NCI-H226 (cell line): ENCODE measurements at regions not wholly inside any gene's neighbourhood (a gene's known extent, or its start where the extent isn't known, plus 50 kb on each side); places are given as distances from the start of the nearest gene placed in this dataset.
"Not testable (repeated sequence)": the region's sequence is repeated elsewhere in the genome, so short reads cannot be mapped to it uniquely, and the experiment has no call there.

ENCODE experiments used
- DNase-seq: peaks from one replicate; pipeline ENCODE4 v3.0.0-alpha.2; 2015

DNA sequence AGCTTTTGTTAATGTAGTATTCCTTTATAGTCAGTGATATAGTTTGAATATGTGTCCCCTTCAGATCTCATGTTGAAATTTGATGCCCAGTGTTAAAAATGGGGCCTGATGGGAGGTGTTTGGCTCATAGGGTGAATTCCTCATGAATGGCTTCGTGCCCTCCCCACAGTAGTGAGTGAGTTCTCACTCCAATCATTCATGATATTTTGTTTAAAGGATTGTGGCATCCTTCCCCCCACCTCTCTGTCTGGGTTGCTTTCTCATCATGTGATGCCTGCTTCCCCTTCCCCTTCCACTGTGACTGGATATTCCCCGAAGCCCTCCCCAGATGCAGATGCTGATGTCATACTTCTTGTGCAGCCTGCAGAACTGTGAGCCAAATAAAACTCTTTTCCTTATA lies 649.8 kb upstream of the NR2F2 start:
- DNase-seq: peak; percentile 37

GRCh38 chr15:95681836-95682544 lies 648.5 kb upstream of the NR2F2 start:
- no peak for DNase-seq

GRCh38 chr15:95684126-95684525 lies 646.4 kb upstream of the NR2F2 start:
- DNase-seq: no peak

DNA sequence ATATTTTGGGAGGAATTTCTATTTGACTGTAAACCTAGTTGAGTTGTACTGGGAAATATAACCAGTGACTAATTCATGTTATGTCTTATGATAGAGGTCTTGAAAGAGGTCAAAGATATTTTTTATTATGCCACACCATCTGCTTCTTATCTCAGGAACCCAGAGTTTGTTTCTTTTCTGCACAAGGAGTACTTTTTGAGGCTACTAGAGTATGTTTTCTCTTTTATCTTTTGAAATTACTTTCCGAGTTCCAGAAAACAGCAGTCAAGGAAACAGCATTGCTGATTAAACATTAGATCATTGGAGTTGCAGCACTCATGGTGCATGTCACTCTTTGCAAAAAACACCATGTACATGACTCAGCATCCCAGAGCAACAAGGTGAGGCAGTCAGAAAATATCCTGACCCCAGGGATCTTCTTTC lies 645.8 kb upstream of the NR2F2 start:
- peak; percentile 97 for DNase-seq

- peak; percentile 10 for DNase-seq
Measured at GRCh38 chr15:95687061-95687460, 643.4 kb upstream of the NR2F2 start.

DNA sequence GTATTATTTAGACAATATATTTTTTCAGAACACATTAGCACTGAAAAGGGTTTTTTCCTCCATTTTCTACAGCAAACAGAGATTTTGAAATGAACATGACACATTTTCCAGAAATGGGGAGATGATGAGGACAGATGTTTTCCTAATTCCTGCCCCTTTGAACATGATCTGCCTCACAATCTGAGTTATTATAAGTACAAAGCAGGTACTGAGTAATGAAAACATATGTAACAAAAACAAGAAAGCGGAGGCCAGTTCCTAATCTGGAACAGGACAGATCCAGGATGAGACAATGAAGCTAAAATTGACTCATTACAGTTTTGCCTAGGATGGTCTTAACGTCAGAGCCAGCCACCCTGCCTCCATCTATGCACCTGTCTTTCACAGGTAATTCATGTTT lies 642.8 kb upstream of the NR2F2 start:
- no peak for DNase-seq

DNA sequence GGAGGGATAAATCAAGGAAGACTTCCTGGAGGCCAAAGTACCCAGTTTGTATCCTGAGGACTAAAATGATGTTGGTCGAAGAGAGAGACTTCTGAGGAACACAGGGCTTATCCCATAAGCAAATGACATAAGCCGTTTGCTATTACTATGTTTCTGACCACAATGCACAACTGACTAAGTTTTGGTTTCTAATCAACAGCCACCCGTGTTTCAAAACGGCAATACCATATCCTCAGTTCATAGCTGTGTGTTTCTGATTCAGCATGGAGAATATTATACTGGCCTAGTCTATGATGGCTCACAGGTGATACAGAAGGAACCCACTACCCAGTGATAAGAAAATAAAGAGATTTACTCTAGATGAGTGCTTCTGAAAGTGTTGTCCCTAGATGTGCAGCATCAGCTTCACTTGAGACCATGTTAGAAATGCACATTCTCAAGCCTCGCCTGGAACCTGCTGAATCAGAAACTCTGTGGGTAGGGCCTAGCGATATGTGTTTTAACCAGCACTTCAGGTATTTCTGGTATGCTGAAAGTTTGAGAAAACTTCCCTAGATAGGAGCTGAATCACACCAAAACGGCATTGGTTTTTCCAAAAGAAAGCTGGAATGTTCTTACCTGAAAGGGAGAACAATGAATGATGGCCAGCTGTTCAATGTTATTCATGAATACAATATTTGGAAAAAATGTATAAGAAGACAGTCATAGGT lies 639.7 kb upstream of the NR2F2 start:
- DNase-seq: peak; percentile 90

DNA sequence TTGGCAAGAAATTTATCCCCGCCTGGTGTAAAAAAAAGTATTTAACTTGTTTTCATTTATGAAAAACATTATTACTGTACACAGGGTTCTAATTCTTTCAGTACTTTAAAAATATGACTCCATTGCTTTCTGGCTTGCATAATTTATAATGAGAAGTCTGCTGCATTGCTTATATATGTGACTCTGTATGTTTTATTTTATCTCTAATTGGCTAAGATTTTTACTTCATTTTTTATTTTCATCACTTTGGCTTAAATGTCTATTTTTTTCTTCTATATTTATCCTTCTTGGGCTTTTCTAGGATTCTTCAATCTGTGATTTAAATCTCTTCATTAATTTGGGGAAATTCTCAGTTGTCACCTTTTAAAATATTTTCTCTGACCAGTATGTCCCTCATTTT lies 636.6 kb upstream of the NR2F2 start:
- DNase-seq: no peak

DNA sequence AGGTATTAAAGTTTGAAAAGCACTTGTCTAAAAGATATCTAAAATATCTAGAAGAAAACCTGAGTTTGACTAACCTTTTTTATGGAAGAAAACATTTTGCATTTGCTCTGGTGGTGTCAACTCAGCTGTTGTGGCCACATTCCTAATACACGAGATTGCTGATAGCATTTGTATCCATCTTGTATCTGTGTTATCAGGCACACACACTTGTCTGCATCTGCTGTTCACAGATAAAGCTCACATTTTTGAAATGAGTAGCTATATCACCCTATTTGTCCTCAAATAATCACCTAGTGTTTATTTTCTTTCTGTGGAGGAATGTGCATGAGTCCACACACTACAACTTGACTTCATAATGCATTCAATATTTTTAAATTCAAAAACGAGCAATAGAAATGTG lies 632.3 kb upstream of the NR2F2 start:
- DNase-seq: no peak

- DNase-seq: no peak
Measured at GRCh38 chr15:95698951-95699350, 631.5 kb upstream of the NR2F2 start.

GRCh38 chr15:95699578-95699977 lies 630.9 kb upstream of the NR2F2 start:
- DNase-seq: no peak

- not testable (repeated sequence) for DNase-seq
Measured at GRCh38 chr15:95700692-95701091, 629.8 kb upstream of the NR2F2 start.

DNA sequence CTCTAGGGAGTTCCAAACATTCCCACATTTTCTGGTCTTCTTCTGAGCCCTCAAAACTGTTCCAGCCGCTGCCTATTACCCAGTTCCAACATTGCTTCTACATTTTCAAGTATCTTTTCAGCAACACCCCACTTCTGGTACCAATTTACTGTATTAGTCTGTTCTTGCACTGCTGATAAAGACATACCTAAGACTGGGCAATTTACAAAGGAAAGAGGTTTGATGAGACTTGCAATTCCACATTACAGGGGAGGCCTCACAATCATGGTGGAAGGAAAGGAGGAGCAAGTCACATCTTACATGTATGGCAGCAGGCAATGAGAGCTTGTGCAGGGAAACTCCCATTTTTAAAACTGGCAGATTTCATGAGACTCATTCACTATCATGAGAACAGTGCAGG lies 629.1 kb upstream of the NR2F2 start:
- DNase-seq: no peak

DNA sequence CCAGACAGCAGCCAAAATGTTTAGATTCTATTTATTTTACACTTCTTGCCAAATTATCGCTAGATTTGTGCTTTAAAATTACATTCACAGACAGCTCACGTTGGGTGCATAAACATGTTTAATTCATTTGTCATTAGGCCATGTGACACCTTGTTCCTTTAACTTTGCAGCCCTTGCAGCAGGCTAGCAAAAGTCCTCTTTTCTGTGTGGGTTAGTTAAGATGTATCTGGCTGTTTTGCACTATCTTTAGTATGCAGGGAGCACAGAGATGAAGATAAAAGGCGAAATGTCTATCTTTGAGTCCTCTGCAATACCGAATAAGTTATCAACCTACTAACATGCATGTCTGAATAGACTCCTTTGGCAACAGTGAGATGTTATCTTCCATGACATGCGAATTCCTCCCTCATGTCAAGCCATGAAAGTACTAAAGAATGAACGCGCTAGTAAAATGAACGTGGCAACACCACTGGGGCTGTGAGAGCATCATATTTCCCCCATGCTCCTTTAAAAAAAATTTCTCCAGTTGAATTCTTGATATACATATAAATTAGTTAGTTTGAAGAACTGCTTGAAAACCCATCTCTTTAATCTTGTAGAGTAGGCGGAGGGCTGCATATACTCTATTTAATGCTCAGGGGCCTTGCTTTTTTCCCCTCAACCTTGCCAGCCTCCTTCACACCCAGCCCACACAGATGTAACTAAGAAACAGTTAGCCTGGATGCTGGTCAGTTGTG lies 620.4 kb upstream of the NR2F2 start:
- no peak for DNase-seq

- DNase-seq: no peak
Measured at GRCh38 chr15:95712785-95713184, 617.7 kb upstream of the NR2F2 start.

GRCh38 chr15:95713324-95713723 lies 617.2 kb upstream of the NR2F2 start:
- no peak for DNase-seq

GRCh38 chr15:95715116-95715903 lies 615.2 kb upstream of the NR2F2 start:
- no peak for DNase-seq

DNA sequence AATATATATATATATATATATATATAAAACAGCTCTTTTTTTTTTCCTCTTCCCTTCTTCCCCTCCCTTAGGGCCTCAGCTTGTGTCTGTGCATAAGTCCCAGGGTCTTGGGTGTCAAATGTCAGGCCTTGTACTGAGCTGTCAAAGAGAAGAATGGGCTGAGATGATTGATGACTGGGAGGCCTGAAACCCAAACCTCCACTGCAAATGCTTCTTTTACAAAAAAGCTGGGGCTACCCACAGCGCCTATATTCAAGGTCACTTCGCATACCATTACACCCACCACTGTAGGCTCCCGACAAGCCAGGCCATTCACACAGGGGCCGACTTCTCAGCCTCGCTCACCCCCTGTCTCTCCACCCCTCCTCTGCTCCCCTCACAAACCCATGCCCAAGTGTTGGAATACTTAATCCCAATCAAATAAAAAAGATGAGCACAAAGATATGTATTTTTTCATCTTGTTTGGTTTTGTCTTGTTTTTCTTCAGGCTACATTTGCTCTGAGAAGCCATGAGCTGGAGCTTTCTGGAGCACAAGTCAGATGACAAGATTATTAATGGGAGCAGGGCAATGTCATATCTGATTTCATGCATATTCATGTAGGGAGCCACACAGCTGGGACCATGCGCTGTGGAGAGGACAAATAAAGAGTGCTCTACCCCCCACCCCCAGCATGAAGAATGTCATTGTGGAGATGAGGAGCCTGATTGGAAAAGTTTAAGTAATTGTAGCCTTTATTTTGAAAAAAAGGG lies 614.4 kb upstream of the NR2F2 start:
- no peak for DNase-seq

DNA sequence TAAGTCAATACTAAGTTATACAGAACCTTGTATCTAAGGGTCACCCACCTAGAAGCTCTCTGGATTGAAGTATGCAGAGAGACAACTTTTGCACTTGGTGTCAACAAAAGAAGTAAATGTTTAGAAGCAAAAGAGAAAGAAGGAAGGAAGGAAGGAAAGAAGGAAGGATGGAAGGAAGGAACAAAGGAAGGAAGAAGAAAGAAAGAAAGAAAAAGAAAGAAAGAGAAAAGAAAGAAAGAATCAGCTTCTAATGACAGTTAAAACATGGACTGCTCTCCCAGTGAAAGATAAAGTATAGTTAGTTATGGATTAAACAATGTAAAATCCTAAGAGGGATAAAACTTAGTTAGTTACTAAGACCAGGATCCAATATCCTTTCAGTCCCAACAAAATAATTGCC lies 613.8 kb upstream of the NR2F2 start:
- no peak for DNase-seq

GRCh38 chr15:95718441-95718840 lies 612.1 kb upstream of the NR2F2 start:
- no peak for DNase-seq

- no peak for DNase-seq
Measured at GRCh38 chr15:95724908-95725633, 605.4 kb upstream of the NR2F2 start.

DNA sequence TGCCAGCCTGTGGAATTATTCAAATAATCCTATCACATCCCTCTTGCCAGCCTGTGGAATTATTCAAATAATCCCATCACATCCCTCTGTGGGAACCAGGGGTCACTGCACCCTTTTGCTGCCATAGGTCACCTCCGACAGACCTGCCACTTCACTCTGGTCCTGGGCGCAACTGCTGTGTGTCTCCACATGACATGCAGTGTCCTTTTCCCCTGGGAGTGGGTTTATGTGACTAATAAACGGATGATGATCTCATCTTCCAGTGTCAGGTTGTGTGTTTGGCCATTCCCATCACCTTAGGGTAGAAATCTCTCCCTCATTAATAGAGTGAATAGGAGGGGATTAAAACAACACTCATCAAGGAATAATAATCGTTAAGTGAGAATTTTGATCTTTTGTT lies 603.6 kb upstream of the NR2F2 start:
- no peak for DNase-seq
